Endothelial cell of umbilical vein (primary cell): ENCODE measurements at regions not wholly inside any gene's neighbourhood (a gene's known extent, or its start where the extent isn't known, plus 50 kb on each side); places are given as distances from the start of the nearest gene placed in this dataset.

ENCODE experiments used
- BruUV-seq: library from RNA; stranded (reverse); fragments of 400-500 nt; replicated peaks from 2 replicates; lab custom pipeline; 2021; lab: Mats Ljungman, UMichigan
- CTCF ChIA-PET: fragments of 300-600, 350-600 bp; sonication (Branson Sonifier 250); formaldehyde crosslinking; loops from one replicate; lab custom pipeline; 2021; ENCODE audit warnings: antibody characterized with exemption, inconsistent platforms; lab: Charles Lee
- POLR2A ChIA-PET: fragments of 300-600, 350-600 bp; sonication (Branson Sonifier 250); formaldehyde crosslinking; loops from one replicate; lab custom pipeline; 2021; ENCODE audit warnings: antibody characterized with exemption, inconsistent platforms; lab: Charles Lee
- DNase-seq: peaks from one replicate; pipeline ENCODE4 v3.0.0-alpha.2; 2011; ENCODE audit warnings: low read depth, low spot score
- FAIRE-seq: peaks from 2 replicates; lab custom pipeline; 2011; peaks lifted over from hg19 to GRCh38; lab: Jason Lieb, UNC
- H2AFZ ChIP-seq: 2 replicates; pipeline ENCODE4 v1.6.0; 2012; ENCODE audit warnings: low read depth, low read length, control low read depth, inconsistent platforms
- H3K27ac ChIP-seq: 2 replicates; pipeline ENCODE4 v1.5.1; 2011; ENCODE audit warnings: low read depth, mild to moderate bottlenecking, control low read depth, low read length, moderate library complexity; ENCODE audit not compliant: insufficient read depth
- H3K27me3 ChIP-seq, 2 experiments: 2 replicates each; pipeline versions ENCODE4 v1.6.0 to v1.6.1; 2011; ENCODE audit warnings: low read length in 2 of 2, mixed read lengths in 1 of 2; ENCODE audit not compliant: control insufficient read depth in 2 of 2, insufficient read depth in 2 of 2
- H3K36me3 ChIP-seq, 2 experiments: 2 replicates in 1 of 2; 3 replicates in 1 of 2; pipeline ENCODE4 v1.5.1; 2011; ENCODE audit warnings: low read length in 2 of 2, mild to moderate bottlenecking in 1 of 2, moderate library complexity in 1 of 2; ENCODE audit not compliant: control insufficient read depth in 2 of 2, insufficient read depth in 2 of 2; ENCODE audit errors: extremely low read depth in 1 of 2
- H3K4me1 ChIP-seq: 3 replicates; pipeline ENCODE4 v1.5.1; 2011; ENCODE audit warnings: mild to moderate bottlenecking, low read length; ENCODE audit not compliant: control insufficient read depth, insufficient read depth; ENCODE audit errors: extremely low read depth
- H3K4me2 ChIP-seq: 2 replicates; pipeline ENCODE4 v1.6.1; 2011; ENCODE audit warnings: low read length, control low read depth, mixed read lengths; ENCODE audit not compliant: insufficient read depth
- H3K4me3 ChIP-seq, 3 experiments: fragments of 200-600 bp in 1 of 3; sonication (generic), shearing (Covaris generic) in 1 of 3; replicated peaks in 1 of 3; 2 replicates each; pipeline ENCODE4 v1.5.1; 2011 to 2016; ENCODE audit warnings: control low read depth in 3 of 3, low read length in 3 of 3, mild to moderate bottlenecking in 2 of 3, inconsistent platforms in 1 of 3, low read depth in 1 of 3, moderate library complexity in 1 of 3; ENCODE audit not compliant: insufficient read depth in 1 of 3
- H3K79me2 ChIP-seq: 2 replicates; pipeline ENCODE4 v1.6.0; 2012; ENCODE audit warnings: low read length, inconsistent platforms; ENCODE audit not compliant: control insufficient read depth, insufficient read depth
- H3K9ac ChIP-seq: replicated peaks from 2 replicates; pipeline ENCODE3; 2011; ENCODE audit warnings: low read length, control low read depth; ENCODE audit not compliant: insufficient read depth; ENCODE audit errors: extremely low read depth
- H3K9me1 ChIP-seq: replicated peaks from 3 replicates; pipeline ENCODE4 v1.6.0; 2011; ENCODE audit warnings: mild to moderate bottlenecking, low read length; ENCODE audit not compliant: control insufficient read depth, insufficient read depth; ENCODE audit errors: extremely low read depth
- H3K9me3 ChIP-seq: replicated peaks from 2 replicates; pipeline ENCODE4 v1.5.1; 2012; ENCODE audit warnings: low read length, inconsistent platforms; ENCODE audit not compliant: control insufficient read depth, insufficient read depth
- H4K20me1 ChIP-seq: replicated peaks from 2 replicates; pipeline ENCODE3; 2011; ENCODE audit warnings: mild to moderate bottlenecking, low read length; ENCODE audit not compliant: control insufficient read depth, insufficient read depth; ENCODE audit errors: extremely low read depth
- CTCF ChIP-seq, 2 donors: IDR thresholded peaks; 1 replicate in 1 of 2; 2 replicates in 1 of 2; pipeline ENCODE4 v1.5.1; 2011; ENCODE audit warnings: low read length in 2 of 2, mild to moderate bottlenecking in 2 of 2, moderate library complexity in 2 of 2, control low read depth in 1 of 2, inconsistent platforms in 1 of 2, low read depth in 1 of 2; ENCODE audit not compliant: insufficient read depth in 1 of 2; ENCODE audit errors: extremely low read depth in 1 of 2
- EZH2 ChIP-seq: IDR thresholded peaks from 2 replicates; pipeline ENCODE4 v1.6.1; 2012; ENCODE audit warnings: borderline replicate concordance, low read depth, mild to moderate bottlenecking, moderate library complexity, low read length, inconsistent platforms; ENCODE audit not compliant: severe bottlenecking
- FOS ChIP-seq: IDR thresholded peaks from 2 replicates; pipeline ENCODE4 v1.6.1; 2011; ENCODE audit warnings: mild to moderate bottlenecking, low read length, moderate library complexity, borderline replicate concordance; ENCODE audit not compliant: insufficient read depth
- GATA2 ChIP-seq: IDR thresholded peaks from 2 replicates; pipeline ENCODE4 v1.7.0; 2011; ENCODE audit warnings: low read depth, mild to moderate bottlenecking, moderate library complexity, mixed read lengths, low read length; ENCODE audit not compliant: insufficient read length, insufficient read depth
- JUN ChIP-seq: IDR thresholded peaks from 2 replicates; pipeline ENCODE4 v1.6.1; 2011; ENCODE audit warnings: borderline replicate concordance, low read depth; ENCODE audit not compliant: insufficient read length, insufficient read depth
- MAX ChIP-seq: IDR thresholded peaks from 2 replicates; pipeline ENCODE4 v1.6.1; 2011; ENCODE audit not compliant: insufficient read depth, insufficient read length
- MYC ChIP-seq: IDR thresholded peaks from one replicate; pipeline ENCODE4 v1.6.1; 2011; ENCODE audit warnings: mild to moderate bottlenecking, low read depth, low read length
- POLR2A ChIP-seq: IDR thresholded peaks from 2 replicates; pipeline ENCODE4 v1.6.1; 2012; ENCODE audit warnings: low read depth, mild to moderate bottlenecking, control low read depth, low read length
- POLR2AphosphoS5 ChIP-seq: IDR thresholded peaks from 2 replicates; pipeline ENCODE4 v1.6.1; 2012; ENCODE audit warnings: low read depth, mild to moderate bottlenecking, control low read depth, low read length, moderate library complexity; ENCODE audit not compliant: insufficient read depth
- dilution Hi-C: fragments of 300-500 bp; cut with MboI; formaldehyde crosslinking; loops from one replicate; pipeline ENCODE4 v1.15.0; 2019; ENCODE audit warnings: low sequenced_read_pairs; ENCODE audit not compliant: extremely low pct_ligation_motif_present
- intact Hi-C: fragments of 100-400 bp; cut with micrococcal nuclease; formaldehyde crosslinking; loops from one replicate; pipeline ENCODE4 v1.10.0; 2022

DNA sequence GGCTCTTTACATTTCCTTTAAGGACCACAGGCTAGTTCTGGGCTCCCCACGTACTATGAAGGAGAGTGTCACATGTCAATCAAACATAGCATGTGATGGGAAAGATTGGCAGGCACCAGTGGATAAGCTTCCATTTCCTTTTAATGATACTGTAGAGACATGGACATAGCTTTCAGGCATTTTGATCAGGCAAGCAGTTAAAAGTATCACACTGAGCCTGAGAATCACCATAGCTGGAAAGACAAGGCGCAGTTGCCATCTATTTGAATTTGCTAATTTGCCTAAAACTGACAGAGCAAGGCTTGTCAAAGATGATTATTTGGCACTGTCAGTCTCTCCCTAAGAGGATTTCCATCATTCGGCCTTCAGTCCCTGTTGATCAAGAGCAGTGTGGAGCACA, 263.4 kb upstream of the TAC1 start:
- H2AFZ ChIP-seq = no peak overlapping the region
- intact Hi-C loops = no loop called here
- FAIRE-seq (no peak), DNase-seq (no peak)
- no peak for TF ChIP-seq MYC
- no peak for TF ChIP-seq MAX
- no peak for TF ChIP-seq EZH2
- POLR2A ChIA-PET = no interaction called here
- no TSS peak for BruUV-seq
- H3K27me3 ChIP-seq = no peaks in the 10 kb centered on the region
- H3K9ac ChIP-seq = no peak overlapping the region
- H3K36me3 ChIP-seq = no peaks in the 10 kb centered on the region
- H3K9me1 ChIP-seq = no peaks in the 10 kb centered on the region
- dilution Hi-C loops = no loop called here
- CTCF ChIA-PET = no interaction called here
- no peak overlapping the region for H3K4me2 ChIP-seq
- H4K20me1 ChIP-seq = no peaks in the 10 kb centered on the region
- H3K9me3 ChIP-seq = peaks cover 1% of the 10 kb centered on the region
- no peak overlapping the region for H3K4me3 ChIP-seq
- H3K4me1 ChIP-seq = no peaks in the 10 kb centered on the region
- H3K79me2 ChIP-seq = no peaks in the 10 kb centered on the region
- no peak overlapping the region for H3K27ac ChIP-seq

DNA sequence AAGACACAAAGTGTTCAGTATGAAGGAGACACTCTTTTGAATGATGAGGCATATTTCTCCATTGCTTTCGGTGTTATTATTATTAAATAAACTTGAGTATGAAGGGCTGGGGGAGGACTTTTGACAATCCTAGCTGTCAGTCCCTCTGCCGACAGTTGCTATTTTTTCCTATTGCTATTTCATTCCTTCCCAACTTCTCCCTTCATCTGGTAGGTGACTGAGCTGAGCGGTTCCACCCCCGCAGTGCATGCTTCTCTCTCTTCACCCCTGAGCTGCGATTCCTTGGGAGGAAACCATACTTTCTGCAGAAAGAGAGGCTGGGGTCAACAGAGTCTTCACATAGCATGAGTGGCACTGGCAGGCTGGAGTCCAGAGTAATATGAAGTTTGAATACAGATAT, 261.2 kb upstream of the TAC1 start:
- no peaks in the 10 kb centered on the region for H3K36me3 ChIP-seq
- H3K4me1 ChIP-seq = no peaks in the 10 kb centered on the region
- no peak overlapping the region for H3K9ac ChIP-seq
- ChIA-PET POLR2A (no interaction called here), CTCF (no interaction called here)
- H3K27me3 ChIP-seq = no peaks in the 10 kb centered on the region
- no TSS peak for BruUV-seq
- no peak overlapping the region for H3K4me2 ChIP-seq
- intact Hi-C loops (no loop called here), dilution Hi-C loops (no loop called here)
- H3K4me3 ChIP-seq = no peak overlapping the region
- no peaks in the 10 kb centered on the region for H3K9me1 ChIP-seq
- TF ChIP-seq FOS (no peak), MAX (no peak), JUN (no peak), EZH2 (no peak), CTCF (IDR thresholded peaks at IDR 0.05; ENCODE audit: extremely low read depth in 1 of 2, insufficient read depth in 1 of 2, low read depth in 1 of 2, low read length in 2 of 2) (no peak), POLR2AphosphoS5 (no peak), MYC (no peak), GATA2 (no peak), POLR2A (no peak)
- H3K79me2 ChIP-seq = no peaks in the 10 kb centered on the region
- H4K20me1 ChIP-seq = no peaks in the 10 kb centered on the region
- H3K9me3 ChIP-seq = peaks cover 1% of the 10 kb centered on the region
- DNase-seq = no peak
- no peak overlapping the region for H2AFZ ChIP-seq
- H3K27ac ChIP-seq = no peak overlapping the region
- FAIRE-seq = no peak
